Activated CD4-positive, CD25-positive, alpha-beta regulatory T cell treated with anti-CD3 and anti-CD28 coated beads, Interleukin-2, amount 50 U/mL, for 72 hours (primary cell): ENCODE measurements at regions not wholly inside any gene's neighbourhood (a gene's known extent, or its start where the extent isn't known, plus 50 kb on each side); places are given as distances from the start of the nearest gene placed in this dataset.

Source experiments
- DNase-seq: peaks from one replicate; pipeline ENCODE4 v3.0.0; 2021

GRCh38 chr10:118408181-118408580 lies 66.1 kb upstream of the FAM204A start:
- no peak for DNase-seq

DNA sequence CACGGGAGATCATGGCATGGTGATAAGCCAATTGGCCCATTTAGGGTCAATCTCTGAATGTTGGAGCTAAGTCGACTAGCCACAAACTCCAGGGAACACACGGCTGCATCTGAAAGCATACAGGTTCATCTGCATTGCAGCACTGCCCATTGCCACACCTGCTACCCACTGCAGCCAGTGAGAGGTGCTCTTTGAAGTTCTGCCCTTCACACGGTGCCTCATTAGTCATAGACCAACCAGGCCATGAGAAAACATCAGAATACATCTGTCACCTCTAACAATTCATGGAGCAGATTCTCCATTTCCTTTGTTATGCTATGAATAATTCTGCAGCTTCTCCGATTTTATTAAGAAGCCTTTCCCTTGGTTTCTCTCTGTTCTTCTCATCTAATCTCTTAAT lies 65.7 kb upstream of the FAM204A start:
- no peak for DNase-seq

- DNase-seq: no peak
These were observed 64.9 kb upstream of the FAM204A start for GRCh38 chr10:118407026-118407425.

DNA sequence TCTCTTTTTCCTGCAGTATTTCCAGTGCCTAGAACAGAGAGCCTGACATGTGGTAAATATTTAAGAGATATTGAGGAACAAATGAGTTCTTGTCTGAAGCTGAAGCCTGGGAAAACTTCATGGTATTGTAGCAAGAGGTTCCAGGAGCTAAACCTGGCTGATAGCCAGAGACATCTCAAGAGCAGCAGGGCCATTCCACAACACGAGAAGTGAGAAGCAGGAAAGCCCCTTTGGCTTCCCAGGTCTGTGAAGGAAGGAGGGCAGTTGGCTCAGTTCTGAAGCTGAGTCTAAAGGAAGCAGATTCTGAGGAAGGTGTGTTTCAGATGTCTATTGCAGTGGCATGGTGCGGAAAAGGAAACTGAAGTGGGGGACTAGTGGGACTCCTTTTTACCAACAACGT lies 63.8 kb upstream of the FAM204A start:
- DNase-seq: no peak

- no peak for DNase-seq
These were observed 61.8 kb upstream of the FAM204A start for GRCh38 chr10:118403967-118404366.

DNA sequence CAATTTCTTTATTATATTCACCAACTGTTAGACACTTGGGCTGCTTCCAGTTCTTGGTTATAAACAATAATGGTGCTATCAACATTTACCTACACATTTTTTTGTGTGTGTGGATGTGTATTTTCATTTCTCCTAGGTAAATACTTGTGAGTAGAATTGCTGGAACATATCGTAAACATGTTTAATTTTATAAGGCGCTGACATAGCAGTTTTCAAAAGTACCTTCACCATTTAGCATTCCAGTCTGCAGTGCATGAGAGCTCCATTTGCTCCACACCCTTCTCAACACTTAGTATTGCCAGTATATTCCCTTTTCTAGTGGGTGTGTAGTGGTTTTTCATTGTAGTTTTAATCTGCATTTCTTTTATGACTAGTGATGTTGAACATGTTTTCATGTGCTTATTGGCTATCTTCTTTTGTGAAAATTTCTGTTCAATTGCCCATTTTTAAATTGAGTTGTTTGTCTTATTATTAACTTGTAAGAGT lies 59.6 kb upstream of the FAM204A start:
- no peak for DNase-seq

GRCh38 chr10:118397391-118397790 lies 55.3 kb upstream of the FAM204A start:
- DNase-seq: no peak

DNA sequence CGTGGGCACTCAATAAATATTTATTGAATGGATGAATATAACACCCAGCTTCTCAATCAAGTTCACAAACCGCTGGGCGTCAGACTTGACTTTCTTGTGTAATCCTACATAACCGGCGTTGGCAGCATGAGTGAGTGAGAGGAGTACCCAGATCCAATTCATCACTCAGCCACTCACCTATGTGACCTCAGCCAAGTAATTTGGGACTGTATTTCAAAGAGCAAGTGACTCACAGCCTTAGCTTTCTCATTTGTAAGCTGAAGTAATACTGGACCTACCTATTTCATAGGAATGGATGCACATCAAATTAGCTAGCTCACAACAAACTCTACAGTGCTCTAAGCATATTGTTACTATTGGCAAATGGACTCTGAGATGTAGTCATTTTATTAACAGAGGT lies 53.8 kb upstream of the FAM204A start:
- no peak for DNase-seq

- DNase-seq: no peak
These were observed 52.4 kb upstream of the FAM204A start for GRCh38 chr10:118394301-118395200.

DNA sequence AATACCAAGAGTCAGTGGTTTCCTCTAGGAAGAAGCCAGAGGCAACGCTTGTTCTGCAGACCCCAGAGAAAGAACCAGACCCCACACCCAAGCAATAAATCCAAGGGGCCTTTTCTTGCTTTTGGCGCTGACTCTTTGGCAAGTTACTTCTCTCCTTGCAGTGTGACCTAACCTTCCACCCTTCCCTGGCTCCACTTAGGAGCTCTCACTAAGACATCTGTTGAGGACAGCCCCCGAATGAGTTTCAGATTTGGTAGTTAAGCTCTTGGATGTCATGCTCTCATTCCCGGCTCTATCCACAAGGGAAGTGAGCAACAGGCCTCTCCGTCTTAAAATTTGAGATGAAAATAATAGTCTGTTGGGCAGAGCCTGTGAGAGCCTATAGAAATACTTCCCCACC lies 50.6 kb upstream of the FAM204A start:
- no peak for DNase-seq
